Naive thymus-derived CD4-positive, alpha-beta T cell (primary cell): ENCODE measurements at regions not wholly inside any gene's neighbourhood (a gene's known extent, or its start where the extent isn't known, plus 50 kb on each side); places are given as distances from the start of the nearest gene placed in this dataset.

Experiments
- ATAC-seq: fragments of 150-1000 bp; cut with Tn5 transposase; 2 replicates; pipeline ENCODE4 v1.10.0; 2021; ENCODE audit warnings: mild to moderate bottlenecking, moderate library complexity
- CTCF ChIA-PET: fragments of 350-600 bp; sonication (Branson Sonifier 250); formaldehyde crosslinking; loops from one replicate; lab custom pipeline; 2021; ENCODE audit warnings: antibody characterized with exemption; lab: Charles Lee
- POLR2A ChIA-PET: fragments of 350-600 bp; sonication (Branson Sonifier 250); formaldehyde crosslinking; loops from one replicate; lab custom pipeline; 2021; ENCODE audit warnings: antibody characterized with exemption, inconsistent platforms; lab: Charles Lee
- DNase-seq, 9 donors: peaks; one replicate each; pipeline versions ENCODE4 v3.0.0 to v3.0.0-alpha.2; 2020 to 2022; ENCODE audit warnings: mixed read lengths in 1 of 9
- H3K27ac ChIP-seq: one replicate; pipeline ENCODE4 v1.7.0; 2013; ENCODE audit warnings: mild to moderate bottlenecking, low read depth, low read length, moderate library complexity
- H3K27me3 ChIP-seq, 2 donors: one replicate each; pipeline ENCODE4 v1.7.0; 2013; ENCODE audit warnings: low read length in 2 of 2, mild to moderate bottlenecking in 2 of 2, moderate library complexity in 2 of 2; ENCODE audit not compliant: control insufficient read depth in 2 of 2, insufficient read depth in 2 of 2
- H3K36me3 ChIP-seq, 3 experiments: 1 replicate in 2 of 3; 2 replicates in 1 of 3; pipeline ENCODE4 v1.7.0; 2013; ENCODE audit warnings: low read length in 3 of 3, mild to moderate bottlenecking in 3 of 3, moderate library complexity in 1 of 3; ENCODE audit not compliant: insufficient read depth in 3 of 3, control insufficient read depth in 2 of 3
- H3K4me1 ChIP-seq, 2 donors: one replicate each; pipeline ENCODE4 v1.7.0; 2013; ENCODE audit warnings: low read length in 2 of 2, mild to moderate bottlenecking in 2 of 2, moderate library complexity in 1 of 2; ENCODE audit not compliant: control insufficient read depth in 2 of 2, insufficient read depth in 2 of 2
- H3K4me3 ChIP-seq: 2 replicates; pipeline ENCODE4 v1.7.0; 2013; ENCODE audit warnings: mild to moderate bottlenecking, low read length
- H3K9me3 ChIP-seq, 3 experiments: 1 replicate in 2 of 3; 2 replicates in 1 of 3; pipeline ENCODE4 v1.7.0; 2013; ENCODE audit warnings: low read length in 3 of 3; ENCODE audit not compliant: control insufficient read depth in 2 of 3
- H3K27ac Mint-ChIP-seq, 9 donors: one replicate each; pipeline ENCODE4 v1.8.0; 2020 to 2022; ENCODE audit warnings: mixed read lengths in 9 of 9, mild to moderate bottlenecking in 8 of 9, moderate library complexity in 5 of 9, inconsistent platforms in 2 of 9
- H3K27me3 Mint-ChIP-seq, 5 donors: one replicate each; pipeline ENCODE4 v1.8.0; 2021 to 2022; ENCODE audit warnings: mixed read lengths in 5 of 5, mild to moderate bottlenecking in 1 of 5
- H3K36me3 Mint-ChIP-seq, 5 donors: one replicate each; pipeline ENCODE4 v1.8.0; 2020 to 2022; ENCODE audit warnings: mixed read lengths in 5 of 5, mild to moderate bottlenecking in 3 of 5, inconsistent platforms in 1 of 5
- H3K4me1 Mint-ChIP-seq, 7 donors: one replicate each; pipeline ENCODE4 v1.8.0; 2020 to 2022; ENCODE audit warnings: mixed read lengths in 7 of 7, mild to moderate bottlenecking in 3 of 7, inconsistent platforms in 1 of 7
- H3K4me3 Mint-ChIP-seq, 10 donors: one replicate each; pipeline ENCODE4 v1.8.0; 2020 to 2022; ENCODE audit warnings: mild to moderate bottlenecking in 10 of 10, mixed read lengths in 10 of 10, moderate library complexity in 6 of 10, inconsistent platforms in 2 of 10
- H3K9me3 Mint-ChIP-seq, 11 donors: one replicate each; pipeline ENCODE4 v1.8.0; 2020 to 2022; ENCODE audit warnings: mixed read lengths in 11 of 11, mild to moderate bottlenecking in 4 of 11, inconsistent platforms in 1 of 11, moderate library complexity in 1 of 11
- intact Hi-C, 2 donors: fragments of 100-400 bp; cut with micrococcal nuclease; formaldehyde crosslinking; loops; one replicate each; pipeline ENCODE4 v1.15.1; 2023

DNA sequence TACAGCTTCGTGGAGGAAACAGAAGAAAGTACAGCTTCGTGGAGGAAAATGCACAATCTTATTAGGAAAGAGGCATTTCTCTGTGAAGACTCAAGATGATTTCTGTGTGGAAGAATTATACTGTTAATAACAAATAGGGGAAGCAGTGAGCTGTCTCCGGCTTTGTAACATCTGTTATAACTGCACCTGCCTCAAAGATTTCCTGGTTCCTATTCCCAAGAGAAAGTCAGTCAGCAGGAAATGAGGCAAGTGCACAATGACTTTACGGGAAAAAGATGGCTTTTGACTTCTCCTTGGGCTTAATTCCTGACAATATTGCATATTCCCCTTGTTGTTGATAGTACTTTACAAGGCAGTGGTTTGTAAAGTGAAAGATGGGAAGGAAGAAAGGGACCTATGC is 538.5 kb downstream of the BMP2 start:
- intact Hi-C loops, result loop anchor here in 1 of 2 donors (10.0 kb wide), 1 partner anchor 1499 kb away; no protein-coding TSS in a partner anchor
- no peaks in the 10 kb centered on the region for H3K27me3 ChIP-seq
- no peak overlapping the region for H3K4me3 Mint-ChIP-seq
- H3K27ac Mint-ChIP-seq, result no peak overlapping the region
- no peak for DNase-seq
- H3K4me1 Mint-ChIP-seq, result no peaks in the 10 kb centered on the region
- peaks cover 0 to 10% (median 3%) of the 10 kb centered on the region in 11 donors for H3K9me3 Mint-ChIP-seq
- no peak overlapping the region for H3K4me3 ChIP-seq
- no peak overlapping the region for H3K27ac ChIP-seq
- H3K4me1 ChIP-seq, result no peaks in the 10 kb centered on the region
- no peaks in the 10 kb centered on the region for H3K9me3 ChIP-seq
- no peaks in the 10 kb centered on the region for H3K36me3 Mint-ChIP-seq
- no peak for ATAC-seq
- H3K27me3 Mint-ChIP-seq, result no peaks in the 10 kb centered on the region
- ChIA-PET POLR2A (no interaction called here), CTCF (no interaction called here)
- H3K36me3 ChIP-seq, result no peaks in the 10 kb centered on the region

DNA sequence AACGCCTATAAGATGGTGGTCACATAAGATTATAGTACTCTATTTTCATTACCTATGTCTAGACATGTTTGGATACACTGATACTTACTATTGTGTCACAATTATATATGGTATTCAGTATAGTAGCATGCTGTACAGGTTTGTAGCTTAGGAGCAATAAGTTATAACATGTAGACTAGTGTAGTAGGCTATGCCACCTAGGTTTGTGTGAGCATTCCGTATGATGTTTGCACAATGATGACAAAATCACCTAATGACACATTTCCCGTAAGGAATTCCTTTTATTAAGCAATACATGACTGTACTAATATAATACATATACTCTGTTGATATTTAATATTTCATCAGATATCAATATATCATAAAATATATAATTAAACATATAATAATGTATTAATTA is 540.7 kb downstream of the BMP2 start:
- H3K4me3 ChIP-seq, result no peak overlapping the region
- ChIA-PET POLR2A (no interaction called here), CTCF (no interaction called here)
- Mint-ChIP-seq H3K4me1 (no peaks in the 10 kb centered on the region), H3K4me3 (no peak overlapping the region), H3K9me3 (peaks cover 0 to 14% (median 3%) of the 10 kb centered on the region in 11 donors), H3K36me3 (no peaks in the 10 kb centered on the region), H3K27me3 (no peaks in the 10 kb centered on the region), H3K27ac (no peak overlapping the region)
- no peaks in the 10 kb centered on the region for H3K9me3 ChIP-seq
- DNase-seq (no peak), ATAC-seq (no peak)
- H3K36me3 ChIP-seq, result no peaks in the 10 kb centered on the region
- no peaks in the 10 kb centered on the region for H3K27me3 ChIP-seq
- intact Hi-C loops, result loop anchor here in 1 of 2 donors (10.0 kb wide), 1 partner anchor 1497 kb away; no protein-coding TSS in a partner anchor
- H3K27ac ChIP-seq, result no peak overlapping the region
- no peaks in the 10 kb centered on the region for H3K4me1 ChIP-seq

DNA sequence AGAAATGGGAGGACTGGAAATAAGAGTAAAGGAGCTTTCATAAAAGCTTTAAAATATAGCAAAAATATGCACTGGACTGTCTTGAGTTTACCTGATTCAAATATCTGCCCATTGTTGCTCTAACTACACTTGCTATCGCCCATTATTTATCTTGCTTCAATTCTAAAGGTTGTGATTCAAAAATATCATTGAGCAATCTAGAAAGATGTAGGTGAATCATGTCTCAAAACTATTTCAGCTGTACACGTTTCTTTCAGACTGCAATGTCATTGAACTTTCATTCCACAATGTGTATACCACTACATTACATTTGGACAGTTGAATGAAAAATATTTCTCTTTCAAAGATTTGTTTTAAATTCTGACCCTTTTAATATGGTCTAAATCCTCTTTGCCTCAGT is 545.6 kb downstream of the BMP2 start:
- Histone ChIP-seq H3K4me1 (no peaks in the 10 kb centered on the region), H3K4me3 (no peak overlapping the region), H3K36me3 (no peaks in the 10 kb centered on the region), H3K27me3 (no peaks in the 10 kb centered on the region), H3K27ac (no peak overlapping the region), H3K9me3 (no peaks in the 10 kb centered on the region)
- CTCF ChIA-PET, result no interaction called here
- ATAC-seq (no peak), DNase-seq (no peak)
- peaks cover 0 to 21% (median 5%) of the 10 kb centered on the region in 11 donors for H3K9me3 Mint-ChIP-seq
- POLR2A ChIA-PET, result no interaction called here
- no peak overlapping the region for H3K27ac Mint-ChIP-seq
- H3K27me3 Mint-ChIP-seq, result no peaks in the 10 kb centered on the region
- intact Hi-C loops, result no loop called here
- H3K4me3 Mint-ChIP-seq, result no peak overlapping the region
- no peaks in the 10 kb centered on the region for H3K4me1 Mint-ChIP-seq
- H3K36me3 Mint-ChIP-seq, result no peaks in the 10 kb centered on the region

DNA sequence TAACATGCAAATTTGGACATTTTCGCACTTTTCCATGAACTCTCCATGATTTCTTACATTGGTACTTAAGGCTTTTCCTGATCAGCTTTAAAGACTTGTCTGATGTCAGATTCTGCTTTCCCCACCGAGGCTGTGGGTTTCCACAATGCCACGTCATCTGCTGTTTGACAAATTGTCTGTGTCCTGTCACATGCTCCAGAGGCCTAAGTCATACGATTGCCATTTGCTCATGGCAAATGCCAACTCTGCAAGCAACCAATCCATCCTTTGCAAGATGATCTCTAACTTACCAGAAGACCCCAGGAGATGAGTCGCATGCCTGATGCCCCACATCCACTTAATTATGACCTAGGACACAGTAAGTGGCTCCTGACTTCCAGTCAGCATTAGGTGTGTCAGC is 556.5 kb downstream of the BMP2 start:
- H3K27ac ChIP-seq, result no peak overlapping the region
- H3K4me3 ChIP-seq, result no peak overlapping the region
- Mint-ChIP-seq H3K36me3 (peaks cover 0 to 8% (median 0%) of the 10 kb centered on the region in 5 donors), H3K4me1 (no peaks in the 10 kb centered on the region), H3K4me3 (no peak overlapping the region), H3K27me3 (no peaks in the 10 kb centered on the region), H3K27ac (no peak overlapping the region), H3K9me3 (peaks cover 0 to 25% (median 8%) of the 10 kb centered on the region in 11 donors)
- H3K36me3 ChIP-seq, result no peaks in the 10 kb centered on the region
- H3K27me3 ChIP-seq, result no peaks in the 10 kb centered on the region
- POLR2A ChIA-PET, result no interaction called here
- DNase-seq, result no peak
- intact Hi-C loops, result no loop called here
- CTCF ChIA-PET, result no interaction called here
- peaks cover 0 to 4% (median 0%) of the 10 kb centered on the region in 3 experiments for H3K9me3 ChIP-seq
- H3K4me1 ChIP-seq, result no peaks in the 10 kb centered on the region
- ATAC-seq, result no peak

DNA sequence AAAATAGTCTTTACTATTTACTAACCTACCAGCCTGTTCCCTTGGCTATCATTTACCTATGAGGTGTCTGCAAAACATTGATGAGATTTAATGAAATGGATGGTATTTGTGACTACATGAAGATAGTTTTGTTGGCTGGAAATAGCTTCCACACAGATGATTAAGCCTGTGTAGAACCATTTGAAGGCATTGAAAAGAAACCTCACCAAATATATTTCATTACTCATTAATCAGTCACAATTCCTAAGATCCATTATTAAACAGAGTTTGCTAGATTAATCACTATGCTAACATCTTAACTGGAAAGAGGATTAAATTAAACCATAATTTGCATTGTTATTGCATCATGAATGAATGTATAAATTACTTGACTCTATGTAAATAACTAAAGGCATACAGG is 560.3 kb downstream of the BMP2 start:
- no peak overlapping the region for H3K4me3 ChIP-seq
- Mint-ChIP-seq H3K27ac (no peak overlapping the region), H3K36me3 (peaks cover 0 to 8% (median 0%) of the 10 kb centered on the region in 5 donors), H3K4me1 (no peaks in the 10 kb centered on the region), H3K4me3 (no peak overlapping the region), H3K9me3 (peaks cover 0 to 20% (median 8%) of the 10 kb centered on the region in 11 donors), H3K27me3 (no peaks in the 10 kb centered on the region)
- H3K36me3 ChIP-seq, result no peaks in the 10 kb centered on the region
- CTCF ChIA-PET, result no interaction called here
- intact Hi-C loops, result no loop called here
- H3K4me1 ChIP-seq, result no peaks in the 10 kb centered on the region
- H3K9me3 ChIP-seq, result peaks cover 0 to 4% (median 0%) of the 10 kb centered on the region in 3 experiments
- POLR2A ChIA-PET, result no interaction called here
- H3K27me3 ChIP-seq, result no peaks in the 10 kb centered on the region
- no peak overlapping the region for H3K27ac ChIP-seq
- ATAC-seq (no peak), DNase-seq (no peak)

DNA sequence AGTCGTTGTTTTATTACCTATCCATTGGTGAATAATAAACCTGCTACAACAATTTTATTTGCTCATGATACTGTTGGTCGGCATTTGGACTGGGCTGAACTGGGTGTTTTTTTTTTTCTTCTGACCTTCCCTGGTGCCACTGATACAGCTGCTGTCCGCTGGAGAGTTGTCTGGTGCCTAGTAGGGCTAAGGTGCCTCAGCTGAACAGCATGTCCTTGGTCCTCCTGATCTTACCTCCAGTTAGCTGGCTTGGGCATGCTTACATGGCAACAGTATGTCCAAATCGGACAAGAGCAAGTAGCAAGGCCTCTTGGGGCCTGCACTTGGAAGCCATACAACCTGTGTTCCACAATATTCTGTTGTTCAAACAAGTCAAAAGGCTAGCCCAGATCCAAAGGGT is 563.4 kb downstream of the BMP2 start:
- DNase-seq (no peak), ATAC-seq (no peak)
- Histone ChIP-seq H3K27ac (no peak overlapping the region), H3K27me3 (no peaks in the 10 kb centered on the region), H3K36me3 (no peaks in the 10 kb centered on the region), H3K9me3 (no peaks in the 10 kb centered on the region), H3K4me3 (no peak overlapping the region), H3K4me1 (no peaks in the 10 kb centered on the region)
- POLR2A ChIA-PET, result no interaction called here
- Mint-ChIP-seq H3K27me3 (no peaks in the 10 kb centered on the region), H3K4me1 (no peaks in the 10 kb centered on the region), H3K36me3 (peaks cover 0 to 5% (median 0%) of the 10 kb centered on the region in 5 donors), H3K9me3 (peaks cover 0 to 22% (median 13%) of the 10 kb centered on the region in 11 donors), H3K27ac (no peak overlapping the region), H3K4me3 (no peak overlapping the region)
- CTCF ChIA-PET, result no interaction called here
- intact Hi-C loops, result no loop called here

DNA sequence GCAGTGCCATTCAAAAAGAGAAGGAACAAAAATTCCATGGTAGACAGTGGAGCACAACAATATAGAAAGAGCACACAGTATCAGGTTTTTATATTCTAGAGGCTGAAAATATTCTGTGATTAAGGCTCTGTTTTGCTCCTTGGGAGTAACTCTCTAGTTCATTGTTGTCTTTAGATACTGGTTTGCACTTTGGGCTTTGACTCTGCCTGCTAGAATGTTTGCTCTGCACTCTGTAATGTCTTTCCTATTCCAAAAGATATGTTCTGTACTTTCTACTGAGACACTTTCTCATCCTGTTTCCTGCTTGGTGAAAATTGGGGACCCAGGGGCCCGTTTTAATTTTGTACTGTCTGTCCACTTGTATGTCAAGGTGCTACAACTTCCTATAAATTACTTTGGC is 564.7 kb downstream of the BMP2 start:
- POLR2A ChIA-PET, result no interaction called here

More for the DNA sequence above, 564.7 kb downstream of the BMP2 start:
- Histone ChIP-seq H3K36me3 (no peaks in the 10 kb centered on the region), H3K27ac (no peak overlapping the region), H3K27me3 (no peaks in the 10 kb centered on the region), H3K4me3 (no peak overlapping the region), H3K9me3 (no peaks in the 10 kb centered on the region), H3K4me1 (no peaks in the 10 kb centered on the region)
- H3K36me3 Mint-ChIP-seq, result no peaks in the 10 kb centered on the region
- intact Hi-C loops, result no loop called here
- no peaks in the 10 kb centered on the region for H3K27me3 Mint-ChIP-seq
- H3K4me1 Mint-ChIP-seq, result no peaks in the 10 kb centered on the region
- CTCF ChIA-PET, result no interaction called here
- no peak for DNase-seq
- H3K9me3 Mint-ChIP-seq, result peaks cover 0 to 15% (median 10%) of the 10 kb centered on the region in 11 donors
- no peak overlapping the region for H3K4me3 Mint-ChIP-seq
- no peak overlapping the region for H3K27ac Mint-ChIP-seq
- ATAC-seq, result no peak
